ENCODE measurements at regions not wholly inside any gene's neighbourhood (a gene's known extent, or its start where the extent isn't known, plus 50 kb on each side); places are given as distances from the start of the nearest gene placed in this dataset.

DNA sequence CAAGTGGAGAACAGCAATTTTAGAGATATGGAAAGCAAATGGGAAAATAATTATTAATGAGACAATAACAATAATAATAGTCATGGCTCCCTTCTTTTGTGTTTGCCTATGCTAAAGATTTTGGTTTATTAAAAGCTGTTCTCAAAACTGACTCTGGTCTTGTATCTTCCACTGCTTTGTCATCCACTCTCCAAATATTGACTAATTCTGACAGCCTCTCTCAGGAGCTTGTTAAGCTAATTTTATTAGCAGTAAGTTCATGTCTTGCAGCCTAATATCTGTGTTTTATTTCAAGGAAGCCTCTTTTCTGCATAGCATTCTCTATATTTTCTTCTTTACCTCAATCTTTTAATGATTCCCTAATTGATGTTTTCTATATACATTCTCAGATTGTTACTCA is 1419.8 kb downstream of the ARAP2 start:
- DNase-seq (ENCODE audit: low read depth): no peak

DNA sequence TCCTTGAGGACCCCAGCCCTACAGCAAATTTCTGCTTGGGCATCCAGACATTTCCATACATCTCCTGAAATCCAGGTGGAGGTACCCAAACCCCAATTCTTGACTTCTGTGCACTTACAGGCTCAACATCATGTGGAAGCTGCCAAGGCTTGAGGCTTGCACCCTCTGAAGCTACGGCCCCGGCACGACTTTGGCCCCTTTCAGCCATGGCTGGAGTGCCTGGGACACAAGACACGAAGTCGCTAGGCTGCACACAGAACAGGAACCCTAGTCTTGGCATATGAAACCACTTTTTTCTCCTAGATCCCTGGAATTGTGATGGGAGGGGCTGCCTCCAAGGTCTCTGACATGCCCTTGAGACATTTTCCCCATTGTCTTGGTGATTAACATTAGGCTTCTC is 1417.7 kb downstream of the ARAP2 start:
- no peak for DNase-seq (ENCODE audit: low read depth)

DNA sequence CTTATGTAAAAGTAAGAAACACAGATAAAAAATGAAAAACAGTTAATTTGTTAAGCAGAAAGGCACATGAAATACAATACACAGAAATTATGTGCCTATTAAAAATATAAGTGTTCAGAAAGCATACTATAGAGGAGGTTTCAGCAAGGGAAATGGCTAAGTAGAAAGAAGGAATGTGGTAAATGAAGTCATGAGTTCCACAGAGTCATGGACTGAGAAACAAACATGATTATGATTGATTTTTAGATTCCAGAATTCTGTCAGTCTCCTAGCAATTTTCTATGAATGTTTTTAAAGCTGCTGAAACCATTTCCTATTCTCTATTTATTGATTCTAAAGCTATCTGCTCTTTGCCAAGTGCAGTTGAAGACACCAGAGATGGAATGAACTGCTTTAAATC is 1398.4 kb downstream of the ARAP2 start:
- DNase-seq (ENCODE audit: low read depth): no peak

DNA sequence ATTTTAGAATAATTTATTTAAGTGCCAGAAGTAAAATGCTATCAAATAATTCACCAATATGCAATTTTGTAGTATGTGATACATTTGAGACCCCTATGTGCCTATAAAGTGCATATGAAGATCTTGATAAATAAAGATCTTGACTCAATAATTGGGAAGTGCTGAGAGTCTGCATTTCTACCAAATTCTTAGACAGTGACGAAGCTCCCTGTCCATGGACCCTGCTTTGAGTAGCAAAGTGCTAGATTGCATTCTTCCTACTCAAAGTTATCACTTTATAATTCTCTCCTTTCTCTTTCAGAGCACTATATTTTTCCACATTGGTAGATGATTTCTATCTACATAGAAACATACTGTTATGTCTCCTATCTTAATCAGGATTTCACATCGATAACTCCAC is 1393.9 kb downstream of the ARAP2 start:
- DNase-seq (ENCODE audit: low read depth): no peak

DNA sequence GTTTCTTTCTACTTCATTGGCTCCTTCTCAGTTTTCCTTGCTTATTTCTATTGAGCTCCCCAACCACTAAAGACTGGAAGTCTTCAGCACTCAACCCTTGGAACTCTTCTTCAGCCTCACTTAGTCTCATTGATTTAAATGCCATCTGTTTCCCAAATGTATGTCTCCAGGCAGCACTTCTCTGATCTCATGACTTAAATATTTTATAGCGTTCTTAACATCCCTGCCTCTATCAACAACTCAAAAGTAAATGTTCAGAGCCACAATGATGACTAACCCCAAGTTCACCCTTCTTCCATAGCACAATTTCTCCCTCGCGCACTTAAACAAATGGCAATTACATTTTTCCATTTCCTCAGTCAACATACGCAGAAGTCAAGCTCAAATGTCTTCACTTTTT is 1393.3 kb downstream of the ARAP2 start:
- DNase-seq (ENCODE audit: low read depth): no peak

DNA sequence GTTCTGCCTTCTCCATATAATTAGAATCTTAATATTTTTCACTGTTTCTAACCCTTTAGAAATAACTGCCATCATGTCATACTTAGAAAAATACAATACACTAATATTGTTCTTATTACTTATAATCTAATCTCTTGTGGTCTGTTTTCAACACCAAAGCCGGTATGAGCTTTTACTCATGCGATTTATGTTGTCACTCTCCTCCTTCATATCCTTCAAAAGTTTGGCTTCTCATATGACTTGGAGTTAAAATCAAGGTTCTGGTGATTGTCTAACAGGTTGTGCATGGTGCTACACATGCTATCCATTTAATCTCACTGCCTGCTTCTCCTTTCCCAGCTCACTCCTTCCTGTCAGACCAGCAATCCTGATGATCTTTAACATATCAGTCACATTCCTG is 1392.9 kb downstream of the ARAP2 start:
- no peak for DNase-seq (ENCODE audit: low read depth)

DNA sequence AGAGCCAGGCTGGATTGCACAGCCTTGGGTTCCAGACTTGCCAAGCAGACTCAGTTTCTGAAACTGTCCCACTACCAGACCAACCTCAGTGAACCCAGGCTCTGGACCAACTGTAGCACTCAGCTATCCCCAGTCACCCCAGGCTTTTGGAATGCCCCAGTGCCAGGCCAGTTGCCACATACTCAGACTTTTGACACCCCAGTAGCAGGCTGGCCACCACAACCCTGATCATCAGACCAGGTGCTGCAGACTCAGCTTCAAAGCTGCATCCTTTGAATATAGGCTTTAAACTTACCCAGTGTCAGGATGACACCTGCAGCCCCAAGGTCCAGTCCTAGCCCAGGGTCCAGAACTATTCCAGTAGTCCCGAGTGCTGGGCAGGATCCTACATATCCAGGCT is 1389.9 kb downstream of the ARAP2 start:
- no peak for DNase-seq (ENCODE audit: low read depth)

DNA sequence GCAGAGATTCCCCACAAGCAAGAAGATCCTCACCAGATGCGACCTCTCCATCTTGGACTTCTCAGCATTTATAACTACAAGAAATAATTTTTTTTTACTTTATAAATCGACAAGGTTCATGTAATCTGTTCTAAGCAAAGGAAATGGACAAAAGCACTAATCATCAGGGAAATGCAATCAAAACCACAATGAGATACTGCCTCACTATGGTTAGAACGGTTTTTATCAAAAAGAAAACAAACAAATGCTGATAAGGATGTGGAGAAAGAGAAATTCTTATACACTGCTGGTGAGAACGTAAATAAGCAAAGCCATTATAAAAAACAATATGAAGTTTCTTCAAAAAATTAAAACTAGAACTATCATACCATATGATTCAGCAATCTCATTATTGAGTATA is 1382.6 kb downstream of the ARAP2 start:
- no peak for DNase-seq (ENCODE audit: low read depth)

DNA sequence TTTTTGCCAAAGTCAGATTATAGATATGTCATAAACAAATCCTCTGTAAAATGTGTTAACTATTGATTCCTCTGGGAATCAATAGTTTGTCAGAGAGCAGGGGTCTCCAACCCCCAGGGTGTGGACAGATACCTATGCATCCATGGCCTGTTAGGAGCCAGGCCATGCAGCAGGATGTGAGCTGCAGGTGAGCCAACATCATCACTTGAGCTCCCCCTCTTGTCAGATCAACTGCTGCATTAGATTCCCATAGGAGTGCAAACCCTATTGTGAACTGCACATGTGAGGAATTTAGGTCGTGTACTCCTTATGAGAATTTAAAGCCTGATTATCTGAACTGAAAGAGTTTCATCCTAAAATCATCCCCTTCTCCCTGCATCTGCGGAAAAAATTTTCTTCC is 1365.4 kb downstream of the ARAP2 start:
- no peak for DNase-seq (ENCODE audit: low read depth)

DNA sequence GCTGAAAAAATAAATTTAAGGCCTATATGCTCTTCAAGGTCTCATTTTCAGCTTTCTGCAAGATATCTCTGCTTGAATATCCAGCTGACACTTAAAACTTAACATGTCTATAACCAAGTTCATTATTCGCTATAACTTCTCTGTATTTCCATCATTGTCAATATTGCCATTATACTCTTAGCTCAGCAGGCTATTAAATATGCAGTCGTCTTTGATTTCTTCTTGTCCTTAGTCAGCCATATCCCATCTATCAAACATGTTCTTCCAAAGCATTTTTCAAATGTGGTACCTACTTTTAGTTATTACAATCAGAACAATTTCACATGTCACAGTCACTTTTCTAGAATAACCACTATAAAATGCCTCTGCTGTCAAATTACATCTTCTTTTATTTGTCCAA is 1364.1 kb downstream of the ARAP2 start:
- no peak for DNase-seq (ENCODE audit: low read depth)

DNA sequence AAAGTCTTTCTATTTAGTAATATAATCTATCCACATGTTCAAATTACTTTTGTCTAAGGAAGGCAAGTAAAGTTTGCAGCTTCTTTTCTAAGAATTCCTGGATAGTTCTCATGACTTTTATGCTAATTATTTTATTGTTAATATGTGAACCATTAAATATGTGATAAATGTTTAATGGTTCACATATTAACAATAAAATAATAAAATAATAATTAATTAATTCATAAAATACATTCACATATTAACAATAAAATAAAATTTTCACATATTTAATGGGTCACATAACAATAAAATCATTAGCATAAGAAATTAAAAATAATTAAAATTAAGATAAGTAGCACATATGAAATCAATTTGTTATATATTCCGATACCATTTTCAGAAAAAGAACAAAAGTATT is 1352.4 kb downstream of the ARAP2 start:
- DNase-seq (ENCODE audit: low read depth): no peak

DNA sequence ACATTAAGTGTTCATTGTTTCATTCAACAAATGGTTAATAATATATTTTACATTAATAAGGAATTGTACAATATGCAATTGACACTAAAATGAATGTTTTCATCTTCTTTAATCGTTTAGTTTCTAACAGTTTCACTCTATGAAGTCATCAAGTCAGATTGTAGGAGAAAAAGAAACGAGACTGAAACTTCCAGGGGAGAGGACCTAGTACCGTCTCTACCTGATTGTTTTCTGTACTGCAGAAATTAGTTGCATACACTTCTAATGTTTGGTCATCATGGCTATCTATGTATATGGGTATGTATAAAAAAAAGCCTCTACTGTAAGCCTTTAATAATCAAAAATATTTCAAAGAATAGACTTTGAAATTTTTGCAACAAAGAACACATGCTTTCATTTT is 1350.9 kb downstream of the ARAP2 start:
- DNase-seq (ENCODE audit: low read depth): no peak

DNA sequence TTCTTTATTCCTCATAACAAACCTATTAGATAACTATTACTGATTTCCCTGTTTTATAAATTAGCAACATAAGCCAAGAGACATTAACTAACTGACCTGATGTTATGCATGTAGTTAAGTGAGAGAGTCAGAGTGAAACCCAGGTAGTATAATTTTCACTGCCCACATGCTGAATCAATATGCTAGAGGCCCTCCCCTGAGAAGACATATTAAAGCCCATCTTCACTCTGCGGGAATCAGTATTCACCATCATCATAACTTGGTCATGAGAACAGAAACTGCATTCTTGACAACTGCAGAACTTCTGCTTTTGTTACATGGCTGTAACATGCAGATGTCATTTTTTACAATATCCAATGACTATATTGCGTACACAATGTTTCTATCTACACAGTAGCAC is 1324.3 kb downstream of the ARAP2 start:
- no peak for DNase-seq (ENCODE audit: low read depth)

DNA sequence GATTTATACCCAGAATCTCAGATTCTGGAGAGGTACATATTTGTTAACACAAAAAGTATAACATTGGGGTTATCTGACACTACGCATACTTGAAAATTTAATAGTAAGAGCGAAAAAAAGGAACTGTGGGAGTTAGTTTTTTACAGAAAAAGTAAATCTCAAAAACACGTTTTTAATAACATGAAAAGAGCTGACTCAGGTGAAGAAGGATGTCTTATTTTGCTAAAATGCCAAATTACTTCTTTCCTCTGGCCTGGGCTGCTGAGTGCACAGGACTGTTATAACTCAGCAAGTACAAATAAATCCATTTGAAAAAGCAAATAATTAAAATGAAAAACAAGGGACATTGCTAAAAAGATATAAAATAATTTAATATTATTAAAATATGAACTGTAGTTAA is 1322.9 kb downstream of the ARAP2 start:
- DNase-seq (ENCODE audit: low read depth): no peak

DNA sequence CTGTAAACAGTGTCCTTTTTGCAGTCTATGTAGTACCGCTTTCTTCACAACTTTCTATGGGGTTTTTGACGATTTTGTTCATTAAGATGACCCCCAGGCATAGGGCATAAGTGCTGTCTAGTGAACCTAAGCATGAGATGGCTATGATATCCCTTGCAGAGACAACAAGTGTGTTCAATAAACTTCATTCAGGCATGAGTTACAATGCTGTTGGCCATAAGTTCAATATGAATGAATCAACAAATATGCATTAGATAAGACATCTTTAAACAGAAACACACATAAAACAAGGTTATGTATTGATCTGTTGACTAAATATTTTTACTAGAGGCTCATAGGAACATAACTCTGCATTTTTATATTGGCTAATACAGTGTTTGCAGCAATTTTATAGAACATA is 1322.0 kb downstream of the ARAP2 start:
- no peak for DNase-seq (ENCODE audit: low read depth)

DNA sequence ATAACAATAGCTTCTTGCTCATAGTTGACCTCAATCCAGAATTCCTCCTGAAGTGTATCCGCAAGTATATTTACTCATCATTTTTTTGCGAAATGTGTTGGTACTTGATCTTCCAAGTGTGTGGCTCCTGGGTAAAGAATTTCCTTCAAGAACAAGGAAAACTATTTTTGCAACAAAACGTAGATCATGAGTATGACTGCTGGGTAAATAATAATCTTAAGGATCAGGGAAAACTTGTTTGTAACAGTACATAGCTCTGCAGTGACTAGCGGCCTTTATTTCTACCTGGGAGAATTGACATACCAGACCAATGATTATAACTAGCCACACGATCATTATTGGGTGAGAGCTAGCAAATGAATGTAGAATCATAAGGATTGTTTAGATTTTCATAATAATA is 1311.7 kb downstream of the ARAP2 start:
- no peak for DNase-seq (ENCODE audit: low read depth)

DNA sequence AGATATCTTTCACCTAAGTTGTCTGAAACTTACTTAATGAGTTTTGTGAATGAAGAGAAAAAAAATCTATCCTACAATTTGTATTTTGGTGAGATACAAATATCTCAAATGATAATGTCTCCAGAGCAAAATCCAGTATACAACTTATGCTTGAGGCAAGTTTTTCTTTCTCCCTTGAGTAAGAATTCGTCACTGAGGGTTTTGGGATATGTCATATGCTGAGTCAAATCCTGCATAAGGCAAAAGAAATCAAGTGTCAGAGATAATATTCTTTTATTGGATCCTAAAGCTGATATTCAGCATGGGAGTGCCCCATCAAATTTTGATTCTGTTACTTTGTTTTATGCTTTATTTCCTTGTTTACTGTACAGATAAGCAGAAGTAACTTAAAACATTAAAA is 1308.6 kb downstream of the ARAP2 start:
- DNase-seq (ENCODE audit: low read depth): no peak

DNA sequence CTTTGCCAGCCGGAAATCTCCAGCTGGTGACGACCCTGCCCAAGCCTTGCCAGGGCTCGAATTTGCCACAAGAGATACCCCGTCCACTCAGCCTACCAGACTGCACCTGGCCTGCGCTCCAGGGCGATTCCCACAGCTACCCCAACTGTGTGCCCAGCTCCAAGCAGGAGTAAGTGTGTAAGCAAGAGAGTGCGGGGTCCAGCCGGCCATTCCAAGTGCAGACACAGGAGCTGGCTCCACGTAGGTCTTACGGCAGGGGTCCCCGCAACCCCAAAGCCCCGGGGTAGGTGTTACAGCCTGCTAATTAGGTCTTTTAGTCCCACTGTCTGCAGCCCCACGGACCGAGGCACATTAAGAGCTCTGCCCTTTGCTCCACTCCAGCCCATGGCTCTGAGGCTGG is 1305.2 kb downstream of the ARAP2 start:
- DNase-seq (ENCODE audit: low read depth): no peak

DNA sequence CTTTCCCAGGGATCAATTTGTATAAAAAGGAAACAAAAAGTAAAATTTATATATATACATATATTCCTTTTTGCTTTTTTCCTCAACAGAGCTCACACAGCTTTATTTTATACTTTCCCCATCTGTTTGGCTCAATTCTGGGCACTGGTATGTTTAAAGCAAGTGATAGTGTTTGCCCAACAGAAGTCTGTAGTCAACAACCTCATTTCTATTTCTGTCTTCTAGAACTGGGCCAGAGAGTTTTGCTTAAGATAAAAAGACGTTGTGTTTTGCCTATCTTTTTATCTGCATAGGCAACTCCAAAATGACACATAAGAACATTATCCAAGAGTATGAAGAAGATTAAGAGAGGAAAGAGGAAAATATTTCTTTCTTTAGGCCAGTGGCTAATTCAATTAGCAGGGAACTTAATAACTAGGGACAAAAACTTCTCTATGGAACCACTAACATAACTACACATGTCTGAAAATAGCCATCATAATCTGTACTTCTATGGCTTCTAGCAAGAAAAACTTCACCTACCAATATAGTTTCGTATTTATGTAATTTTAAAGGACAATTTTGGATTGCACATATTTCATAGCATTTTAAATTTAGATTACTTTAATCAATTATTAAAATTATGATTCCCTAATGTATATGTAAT is 1300.5 kb downstream of the ARAP2 start:
- no peak for DNase-seq (ENCODE audit: low read depth)

DNA sequence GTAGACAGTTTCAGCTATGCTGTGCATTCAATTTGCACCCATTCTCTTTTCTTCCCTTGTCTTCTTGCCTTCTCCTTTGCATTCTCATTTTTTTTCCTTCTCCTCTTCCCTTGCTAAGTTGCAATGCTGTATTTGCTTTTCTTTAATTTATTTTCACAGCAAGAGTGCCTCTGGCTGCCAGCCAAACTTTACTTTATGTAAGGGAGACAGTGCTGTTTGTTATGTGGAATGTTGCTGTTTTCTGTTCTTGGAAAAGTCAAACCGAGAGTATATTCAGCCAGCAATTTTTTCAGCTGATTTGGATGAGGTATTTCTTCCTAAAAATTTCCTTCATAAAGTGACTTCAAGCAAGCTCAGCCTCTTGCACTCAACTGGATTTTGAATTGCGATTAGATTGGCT is 1293.4 kb downstream of the ARAP2 start:
- no peak for DNase-seq (ENCODE audit: low read depth)

DNA sequence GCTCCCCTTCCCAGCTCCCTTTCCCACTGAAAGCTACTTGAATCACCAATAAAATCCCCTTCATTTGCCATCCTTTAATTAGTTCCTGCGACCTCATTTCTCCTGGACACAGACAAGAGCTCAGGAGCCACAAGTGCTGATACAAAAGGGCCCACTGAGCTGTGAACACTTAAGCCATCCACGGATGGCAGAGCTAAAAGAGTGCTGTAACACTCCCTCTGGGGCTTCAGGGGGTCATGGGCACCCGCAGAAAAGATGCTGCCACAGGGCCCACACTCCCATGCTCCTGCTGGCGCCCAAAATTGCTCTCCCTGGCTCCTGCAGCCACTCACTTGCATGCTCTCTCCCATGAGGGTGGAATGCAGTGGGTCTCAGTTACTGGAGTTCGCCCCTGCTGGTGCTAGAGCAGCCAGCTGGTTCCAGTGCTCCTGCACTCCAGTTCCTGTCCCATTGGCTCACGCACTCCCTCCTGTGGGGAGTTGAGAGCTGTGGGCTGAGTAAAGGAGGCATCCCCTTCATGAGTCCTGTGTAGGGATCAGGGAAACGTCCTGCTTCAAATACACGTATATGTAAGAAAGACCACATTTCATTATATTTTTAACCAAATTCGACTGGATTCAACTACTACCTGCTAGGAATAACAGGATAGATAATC is 1291.0 kb downstream of the ARAP2 start:
- DNase-seq (ENCODE audit: low read depth): no peak

DNA sequence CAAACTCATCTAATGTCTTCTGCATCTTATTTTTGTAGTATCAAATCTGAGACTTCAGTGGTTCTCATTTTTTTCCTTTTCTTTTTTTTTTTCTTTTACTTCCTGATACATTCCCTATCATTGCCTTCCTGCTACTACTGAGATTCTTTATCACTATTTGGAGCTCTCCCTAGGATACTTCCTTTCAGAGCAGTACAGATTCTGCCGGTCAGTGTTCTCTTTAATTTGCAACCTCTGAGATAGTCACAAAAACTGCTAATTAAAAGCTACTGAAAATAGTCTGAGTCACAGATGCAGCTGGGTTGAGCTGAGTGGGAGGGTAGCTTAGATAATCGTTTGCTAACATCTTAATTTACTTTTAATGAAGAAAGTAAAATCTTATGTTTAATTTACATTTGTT is 1279.7 kb downstream of the ARAP2 start:
- no peak for DNase-seq (ENCODE audit: low read depth)

DNA sequence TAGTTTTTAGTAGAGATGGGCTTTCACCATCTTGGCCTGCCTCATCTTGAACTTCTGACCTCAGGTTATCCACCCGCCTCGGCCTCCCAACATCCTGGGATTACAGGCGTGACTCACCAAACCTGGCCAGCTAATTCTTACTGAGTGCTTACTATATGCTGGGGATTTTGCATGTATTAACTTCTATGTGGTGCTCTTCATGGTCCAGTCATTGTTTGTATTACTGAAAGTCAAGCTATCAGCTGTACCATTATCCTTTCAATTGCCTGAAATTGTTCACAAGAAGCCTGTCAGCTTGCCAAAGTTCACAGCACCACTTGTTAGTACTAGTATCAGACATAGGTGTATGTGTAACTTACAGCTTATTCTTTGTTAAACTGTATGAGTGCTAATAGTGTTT is 1272.1 kb downstream of the ARAP2 start:
- no peak for DNase-seq (ENCODE audit: low read depth)

DNA sequence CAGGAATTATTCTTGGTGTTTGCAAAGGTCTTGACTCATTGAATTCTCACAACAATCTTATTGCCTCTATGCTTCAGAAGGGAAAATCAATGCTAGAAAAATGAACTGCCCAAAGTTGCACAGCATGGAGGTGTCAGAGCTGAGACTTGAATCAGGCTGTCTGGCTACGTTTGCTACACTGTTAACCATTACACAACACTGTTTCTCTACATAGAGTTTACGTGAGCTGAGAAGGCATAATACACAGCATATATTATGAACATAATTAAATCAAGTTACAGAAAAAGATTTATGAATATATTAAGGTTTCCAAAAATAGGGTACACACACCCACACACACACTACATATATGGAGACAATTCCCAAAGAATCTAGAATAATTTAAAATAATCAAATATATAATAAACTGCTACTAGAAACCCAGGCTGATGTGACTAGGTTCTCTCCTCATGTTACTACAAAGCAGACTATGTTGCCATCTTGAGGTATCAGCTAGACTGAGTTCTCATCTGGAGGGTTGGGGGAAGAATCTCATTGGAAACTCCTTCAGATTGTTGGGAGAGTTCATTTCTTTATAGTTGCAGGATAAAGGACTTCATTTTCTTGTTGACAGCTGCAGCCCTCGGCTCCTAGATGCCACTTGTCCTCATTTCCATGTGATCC is 1270.5 kb downstream of the ARAP2 start:
- DNase-seq (ENCODE audit: low read depth): no peak

Measured in renal cortical epithelial cell (primary cell).